Fibroblast of lung (primary cell): ENCODE measurements at regions not wholly inside any gene's neighbourhood (a gene's known extent, or its start where the extent isn't known, plus 50 kb on each side); places are given as distances from the start of the nearest gene placed in this dataset.

ENCODE experiments used
- DNase-seq, 2 donors: peaks; one replicate each; pipeline versions ENCODE4 v3.0.0 to v3.0.0-alpha.2; 2010; ENCODE audit warnings: low read depth in 2 of 2
- H2AFZ ChIP-seq: 2 replicates; pipeline ENCODE4 v1.5.1; 2012; ENCODE audit warnings: low read length, control low read depth, inconsistent platforms
- H3K27ac ChIP-seq: 2 replicates; pipeline ENCODE4 v1.5.1; 2011; ENCODE audit warnings: low read length, control low read depth; ENCODE audit not compliant: insufficient read depth
- H3K27me3 ChIP-seq: 2 replicates; pipeline ENCODE4 v1.5.1; 2011; ENCODE audit warnings: mild to moderate bottlenecking, low read length; ENCODE audit not compliant: control insufficient read depth, insufficient read depth
- H3K36me3 ChIP-seq: 2 replicates; pipeline ENCODE4 v1.5.1; 2011; ENCODE audit warnings: low read length; ENCODE audit not compliant: control insufficient read depth, insufficient read depth
- H3K4me1 ChIP-seq: 2 replicates; pipeline ENCODE4 v1.5.1; 2011; ENCODE audit warnings: low read length; ENCODE audit not compliant: control insufficient read depth, insufficient read depth; ENCODE audit errors: extremely low read depth
- H3K4me2 ChIP-seq: 2 replicates; pipeline ENCODE4 v1.5.1; 2011; ENCODE audit warnings: low read length, control low read depth; ENCODE audit not compliant: insufficient read depth; ENCODE audit errors: extremely low read depth
- H3K4me3 ChIP-seq, 4 experiments: fragments of 200-600 bp in 1 of 4; sonication (generic) in 1 of 4; replicated peaks in 1 of 4; 2 replicates each; pipeline ENCODE4 v1.5.1; 2011 to 2016; ENCODE audit warnings: low read length in 4 of 4, low read depth in 3 of 4, mild to moderate bottlenecking in 3 of 4, control low read depth in 2 of 4, inconsistent platforms in 1 of 4, mixed read lengths in 1 of 4; ENCODE audit not compliant: insufficient read depth in 1 of 4; ENCODE audit errors: control extremely low read depth in 1 of 4
- H3K79me2 ChIP-seq: 2 replicates; pipeline ENCODE4 v1.5.1; 2012; ENCODE audit warnings: mild to moderate bottlenecking, low read length, inconsistent platforms; ENCODE audit not compliant: control insufficient read depth, insufficient read depth
- H3K9ac ChIP-seq: 2 replicates; pipeline ENCODE4 v1.5.1; 2011; ENCODE audit warnings: mild to moderate bottlenecking, low read length, control low read depth; ENCODE audit not compliant: insufficient read depth
- H3K9me3 ChIP-seq: 2 replicates; pipeline ENCODE4 v1.5.1; 2012; ENCODE audit warnings: low read depth, low read length; ENCODE audit not compliant: control insufficient read depth, insufficient read depth
- H4K20me1 ChIP-seq: 2 replicates; pipeline ENCODE4 v1.5.1; 2011; ENCODE audit warnings: low read length; ENCODE audit not compliant: control insufficient read depth, insufficient read depth; ENCODE audit errors: extremely low read depth
- CTCF ChIP-seq, 2 donors: IDR thresholded peaks in 1 of 2; conservative IDR thresholded peaks in 1 of 2; 1 replicate in 1 of 2; 2 replicates in 1 of 2; pipeline ENCODE4 v1.5.1; 2011 to 2012; ENCODE audit warnings: low read length in 2 of 2, control low read depth in 1 of 2, inconsistent platforms in 1 of 2, low read depth in 1 of 2, mild to moderate bottlenecking in 1 of 2
- EZH2 ChIP-seq: IDR thresholded peaks from 2 replicates; pipeline ENCODE4 v1.5.1; 2012; ENCODE audit warnings: low read length, control low read depth, mild to moderate bottlenecking; ENCODE audit errors: missing control alignments

GRCh38 chr7:47196737-47197136 lies 385.2 kb downstream of the TNS3 start:
- no peaks in the 10 kb centered on the region for H3K9me3 ChIP-seq
- no peak overlapping the region for H3K4me2 ChIP-seq
- H2AFZ ChIP-seq = no peak overlapping the region
- no peaks in the 10 kb centered on the region for H3K79me2 ChIP-seq
- H4K20me1 ChIP-seq = no peaks in the 10 kb centered on the region
- no peak for DNase-seq
- H3K36me3 ChIP-seq = no peaks in the 10 kb centered on the region
- no peak overlapping the region for H3K9ac ChIP-seq
- H3K4me3 ChIP-seq = no peak overlapping the region
- TF ChIP-seq EZH2 (no peak), CTCF (conservative IDR thresholded peaks at IDR 0.05 in 1 of 2, IDR thresholded peaks at IDR 0.05 in 1 of 2; ENCODE audit: low read depth in 1 of 2, low read length in 2 of 2) (no peak)
- H3K27me3 ChIP-seq = peaks cover 8% of the 10 kb centered on the region
- H3K4me1 ChIP-seq = no peaks in the 10 kb centered on the region
- H3K27ac ChIP-seq = no peak overlapping the region

- H3K9ac ChIP-seq = no peak overlapping the region
- H3K9me3 ChIP-seq = no peaks in the 10 kb centered on the region
- no peaks in the 10 kb centered on the region for H4K20me1 ChIP-seq
- no peak overlapping the region for H3K27ac ChIP-seq
- H3K36me3 ChIP-seq = no peaks in the 10 kb centered on the region
- H2AFZ ChIP-seq = no peak overlapping the region
- no peak for TF ChIP-seq CTCF (conservative IDR thresholded peaks at IDR 0.05 in 1 of 2, IDR thresholded peaks at IDR 0.05 in 1 of 2; ENCODE audit: low read depth in 1 of 2, low read length in 2 of 2)
- no peak for TF ChIP-seq EZH2
- no peak overlapping the region for H3K4me3 ChIP-seq
- no peak overlapping the region for H3K4me2 ChIP-seq
- H3K27me3 ChIP-seq = peaks cover 7% of the 10 kb centered on the region
- DNase-seq = no peak
- no peaks in the 10 kb centered on the region for H3K4me1 ChIP-seq
- no peaks in the 10 kb centered on the region for H3K79me2 ChIP-seq
These were observed 385.7 kb downstream of the TNS3 start for GRCh38 chr7:47196106-47196645.

- no peak for DNase-seq
- Histone ChIP-seq H3K4me3 (no peak overlapping the region), H3K27ac (no peak overlapping the region), H3K4me1 (no peaks in the 10 kb centered on the region), H3K9ac (no peak overlapping the region), H3K4me2 (no peak overlapping the region), H3K36me3 (no peaks in the 10 kb centered on the region), H4K20me1 (no peaks in the 10 kb centered on the region), H3K27me3 (peaks cover 3% of the 10 kb centered on the region), H3K79me2 (no peaks in the 10 kb centered on the region), H3K9me3 (no peaks in the 10 kb centered on the region), H2AFZ (no peak overlapping the region)
- TF ChIP-seq EZH2 (no peak), CTCF (conservative IDR thresholded peaks at IDR 0.05 in 1 of 2, IDR thresholded peaks at IDR 0.05 in 1 of 2; ENCODE audit: low read depth in 1 of 2, low read length in 2 of 2) (peak in 1 of 2 donors; percentile 22)
These were observed 386.3 kb downstream of the TNS3 start for GRCh38 chr7:47195641-47196040.
